GM21723 (cell line): ENCODE measurements at regions not wholly inside any gene's neighbourhood (a gene's known extent, or its start where the extent isn't known, plus 50 kb on each side); places are given as distances from the start of the nearest gene placed in this dataset.

Source experiments
- ATAC-seq: cut with Tn5 transposase; IDR thresholded peaks from one replicate; pipeline ENCODE4 v1.9.1; 2021; ENCODE audit warnings: mild to moderate bottlenecking, moderate library complexity; ENCODE audit not compliant: unreplicated experiment

DNA sequence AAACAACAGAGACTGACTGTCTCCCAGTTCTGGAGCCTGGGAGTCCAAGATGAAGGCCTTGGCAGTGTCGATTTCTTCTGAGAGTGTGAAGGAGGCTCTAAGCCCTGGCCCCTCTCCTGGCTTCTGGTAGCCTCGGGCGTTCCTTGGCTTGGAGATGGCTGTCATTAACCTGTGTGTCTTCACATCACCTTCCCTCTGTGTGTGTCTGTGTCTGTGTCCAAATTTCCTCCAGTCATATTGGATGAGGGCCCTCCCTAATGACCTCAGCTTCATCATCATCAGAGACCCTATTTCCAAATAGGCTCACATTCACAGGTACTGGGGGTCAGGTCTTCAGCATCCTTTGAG, 138.3 kb downstream of the TOMM20 start:
- ATAC-seq, result no peak

GRCh38 chr1:234989479-234990327, 138.9 kb downstream of the TOMM20 start:
- no peak for ATAC-seq

- ATAC-seq, result no peak
These were observed 139.6 kb downstream of the TOMM20 start for GRCh38 chr1:234989019-234989418.

DNA sequence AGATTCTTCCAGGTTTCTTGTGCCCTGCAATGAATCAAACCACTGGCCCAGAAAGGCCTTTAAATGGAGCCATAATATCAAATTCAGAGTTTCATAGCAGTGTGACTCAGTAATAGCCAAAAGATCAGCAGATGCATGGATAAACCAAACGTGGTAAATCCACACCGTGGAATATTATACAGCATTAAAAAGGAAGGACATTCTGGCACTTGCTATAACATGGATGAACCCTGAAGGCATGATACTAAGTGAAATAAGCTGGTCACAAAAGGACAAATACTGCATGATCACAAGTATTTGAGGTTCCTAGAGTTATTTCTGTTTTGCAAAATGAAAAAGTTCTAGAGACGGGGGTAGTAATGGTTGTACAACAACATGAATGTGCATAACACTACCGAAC, 140.1 kb downstream of the TOMM20 start:
- no peak for ATAC-seq

DNA sequence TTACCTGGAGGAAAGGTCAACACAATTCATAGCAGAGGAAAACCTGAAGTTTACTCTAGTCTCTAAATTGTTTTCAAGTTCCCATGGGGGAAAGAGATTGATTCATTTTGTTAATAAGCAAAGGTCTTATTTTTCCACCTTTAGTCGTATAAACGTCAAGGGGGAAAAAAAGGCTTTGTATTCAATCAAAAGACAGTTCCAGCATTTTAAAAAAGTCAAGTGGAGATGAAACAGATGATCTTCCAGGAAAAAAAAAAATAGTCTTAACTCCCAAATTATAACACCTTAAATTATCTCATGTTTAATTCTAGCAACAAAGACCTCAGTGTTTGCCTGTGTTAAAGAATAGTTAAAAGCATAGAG, 140.5 kb downstream of the TOMM20 start:
- ATAC-seq, result no peak

- peak; percentile 61 for ATAC-seq
These were observed 141.1 kb downstream of the TOMM20 start for GRCh38 chr1:234987415-234988154.

- no peak for ATAC-seq
These were observed 141.8 kb downstream of the TOMM20 start for GRCh38 chr1:234986750-234987414.

DNA sequence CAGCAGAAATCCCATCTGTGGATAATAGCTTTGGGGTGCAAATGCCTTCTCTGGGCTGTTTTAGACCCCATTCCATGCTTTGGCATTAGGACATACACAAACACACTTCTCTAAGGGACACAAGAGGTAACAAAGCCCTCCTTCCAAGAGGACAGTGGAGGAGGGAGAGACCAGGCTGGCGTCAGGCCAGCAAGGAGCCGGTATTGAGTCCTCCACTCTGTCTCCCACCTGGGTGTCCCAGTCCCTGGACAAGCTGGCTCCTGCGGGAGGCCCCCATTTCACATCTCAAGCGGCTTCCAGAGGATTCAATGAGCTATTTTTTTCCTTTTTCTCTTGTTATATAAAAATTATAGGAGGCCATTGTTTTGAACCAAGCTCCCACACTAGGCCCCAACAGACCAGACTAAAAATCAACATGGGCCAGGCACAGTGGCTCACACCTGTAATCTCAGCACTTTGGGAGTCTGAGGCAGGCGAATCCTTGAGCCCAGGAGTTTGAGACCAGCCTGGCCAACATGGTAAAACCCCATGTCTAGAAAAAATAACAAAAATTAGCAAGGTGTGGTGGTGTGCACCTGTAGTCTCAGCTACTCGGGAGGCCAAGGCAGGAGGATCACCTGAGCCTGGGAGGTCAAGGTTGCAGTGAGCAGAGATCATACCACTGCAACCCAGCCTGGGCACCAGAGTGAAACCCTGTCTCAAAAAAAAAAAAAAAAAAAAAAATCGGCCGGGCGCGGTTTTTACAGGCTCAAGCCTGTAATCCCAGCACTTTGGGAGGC, 142.9 kb downstream of the TOMM20 start:
- ATAC-seq, result no peak

GRCh38 chr1:234985007-234985370, 143.6 kb downstream of the TOMM20 start:
- no peak for ATAC-seq

DNA sequence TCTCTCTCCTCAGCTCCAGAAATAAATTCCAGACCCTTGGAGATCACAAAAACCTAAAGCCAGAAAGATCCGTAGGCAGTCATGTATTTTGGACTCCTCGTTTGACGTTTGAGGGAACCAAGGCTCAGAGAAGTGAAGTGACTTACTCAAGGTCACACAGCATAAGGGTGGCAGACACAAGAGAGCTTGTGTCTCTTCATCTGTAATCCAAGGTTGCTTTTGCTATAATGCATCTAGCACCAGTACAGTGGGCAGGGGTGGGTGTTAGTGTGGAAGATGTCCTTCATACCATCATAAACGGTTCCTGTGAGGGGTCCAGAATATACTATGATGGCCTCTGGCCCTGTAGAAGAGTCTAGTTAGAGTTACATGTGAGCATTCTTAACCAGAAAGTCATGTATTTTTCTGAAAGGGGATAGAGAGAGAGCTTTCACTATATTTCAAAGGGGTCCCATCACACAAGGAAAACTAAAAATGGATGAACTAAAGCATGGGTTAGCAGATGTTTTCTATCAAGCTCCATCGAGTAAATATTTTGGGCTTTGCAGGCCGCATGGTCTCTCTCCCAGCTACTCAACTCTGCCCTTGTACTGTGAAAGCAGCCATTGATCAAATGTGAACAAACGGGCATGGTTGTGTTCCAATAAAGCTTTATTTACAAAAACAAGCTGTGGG, 144.9 kb downstream of the TOMM20 start:
- ATAC-seq, result no peak

DNA sequence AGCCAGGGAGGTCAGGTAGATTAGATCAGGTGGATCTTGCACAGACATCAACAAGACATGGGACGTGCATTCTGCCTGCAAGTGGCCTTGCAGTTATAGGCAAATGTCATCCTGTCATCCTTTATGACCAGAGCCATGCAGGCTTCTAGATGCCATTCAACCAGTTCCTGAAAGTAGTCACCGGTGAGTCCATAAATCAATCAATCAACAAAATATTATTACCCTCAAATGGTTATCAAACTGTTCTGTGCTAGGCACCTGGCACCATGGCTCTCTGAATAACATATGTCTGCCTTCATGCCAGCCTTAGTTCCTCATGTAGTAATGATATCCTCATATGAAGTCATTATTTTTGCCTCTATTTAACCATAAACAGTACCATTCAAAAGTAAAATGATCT, 146.9 kb downstream of the TOMM20 start:
- ATAC-seq, result no peak

DNA sequence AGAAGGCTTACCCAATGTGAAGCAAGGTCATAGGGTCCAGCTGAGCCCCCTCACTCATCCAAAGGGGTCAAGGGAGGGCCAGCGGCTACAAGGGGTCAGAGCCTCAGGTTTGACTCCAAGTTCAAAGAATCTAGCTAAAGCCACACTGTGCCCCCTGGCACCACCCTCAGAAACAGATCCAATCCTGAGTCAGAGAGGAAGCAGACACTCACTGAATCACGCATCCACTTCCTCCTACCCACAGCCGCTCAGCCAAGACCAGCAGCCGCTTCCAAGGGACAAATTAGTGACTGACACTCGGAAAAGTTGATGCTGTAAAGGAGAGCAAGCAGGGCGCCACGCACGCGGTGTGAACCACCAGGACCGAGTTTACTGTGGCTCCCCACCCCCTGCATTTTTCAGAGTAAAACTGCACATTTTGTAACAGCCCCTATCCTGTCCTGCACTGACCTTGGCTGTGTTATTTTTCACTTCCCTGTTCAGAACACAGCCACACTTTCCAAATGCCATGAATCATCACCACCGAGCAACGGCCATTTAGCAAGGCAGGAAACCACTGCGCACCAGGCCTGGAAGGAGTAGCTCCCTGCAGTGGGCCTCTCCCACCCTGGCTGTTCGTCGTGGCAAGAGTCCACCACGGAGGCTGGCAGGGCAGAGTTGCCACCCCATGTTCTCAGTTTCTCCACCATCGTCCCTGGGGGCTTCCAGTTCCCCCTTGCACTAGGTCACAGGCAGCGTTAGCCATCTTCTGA, 147.8 kb downstream of the TOMM20 start:
- ATAC-seq, result peak; percentile 37

- ATAC-seq, result peak; percentile 5
These were observed 148.4 kb downstream of the TOMM20 start for GRCh38 chr1:234980291-234980644.

GRCh38 chr1:234979296-234980279, 149.0 kb downstream of the TOMM20 start:
- no peak for ATAC-seq

DNA sequence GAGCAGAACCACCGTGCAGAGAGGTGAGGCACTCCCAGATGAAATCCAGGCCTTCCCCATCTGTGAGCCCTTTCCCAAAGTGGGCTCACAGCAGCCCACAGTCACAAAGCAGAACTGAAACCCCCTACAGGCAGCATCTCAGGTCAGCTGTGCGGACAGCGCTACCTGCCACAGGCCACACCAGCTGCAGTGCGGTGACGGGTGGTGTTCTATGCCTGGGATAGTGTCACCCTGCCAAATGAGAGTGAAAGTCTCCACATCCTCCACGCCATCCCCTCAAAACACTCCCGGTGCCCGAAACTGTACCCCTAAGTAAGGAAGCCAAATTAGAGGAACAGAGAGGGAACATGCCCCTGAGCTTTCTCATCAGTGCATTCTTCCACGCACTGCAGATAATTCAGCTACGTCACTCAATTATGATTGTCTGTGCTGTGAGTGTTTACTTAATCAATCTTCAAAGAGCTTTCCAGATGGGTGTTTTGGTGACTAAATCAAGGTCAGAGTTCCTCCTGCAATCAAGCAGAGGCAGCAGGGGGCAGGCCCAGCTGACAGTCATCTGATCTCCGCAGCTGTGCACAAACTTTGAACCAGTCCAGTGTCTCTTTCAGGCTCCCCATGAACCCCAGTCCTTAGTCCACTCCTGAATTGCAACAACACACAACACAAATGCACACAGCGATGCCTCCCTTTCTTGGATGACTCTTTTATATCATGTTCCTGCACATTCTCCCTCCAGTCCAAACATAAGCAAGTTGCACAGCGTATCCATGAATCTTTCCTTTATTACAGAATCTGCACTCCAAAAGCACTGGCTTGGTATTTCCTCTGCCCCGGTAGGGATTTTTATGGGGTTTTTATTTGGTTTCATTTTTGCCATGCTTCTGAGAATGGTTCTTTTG, 150.0 kb downstream of the TOMM20 start:
- ATAC-seq, result peak; percentile 72

DNA sequence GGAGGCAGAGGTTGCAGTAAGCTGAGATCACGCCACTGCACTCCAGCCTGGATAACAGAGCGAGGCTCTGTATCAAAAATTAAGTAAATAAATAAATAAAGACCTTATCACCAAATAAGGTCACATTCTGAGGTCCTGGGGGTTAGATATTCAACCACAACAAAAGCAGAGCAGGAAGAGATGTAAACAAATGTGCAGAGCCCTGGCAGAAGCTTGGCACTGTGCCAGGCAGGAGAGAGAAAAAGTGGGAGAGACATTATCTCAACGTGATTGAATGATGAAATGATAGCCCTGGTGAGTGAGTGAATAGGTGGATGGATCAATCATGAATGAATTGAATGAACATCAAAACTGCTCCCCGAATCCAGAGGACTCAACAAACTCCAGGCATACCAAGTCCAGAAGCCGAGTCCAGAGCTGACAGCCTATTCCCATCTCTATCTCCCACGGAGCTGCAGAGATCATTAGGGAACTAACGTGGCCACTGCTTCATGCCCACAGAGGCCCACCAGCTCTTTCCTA, 150.7 kb downstream of the TOMM20 start:
- ATAC-seq, result no peak

DNA sequence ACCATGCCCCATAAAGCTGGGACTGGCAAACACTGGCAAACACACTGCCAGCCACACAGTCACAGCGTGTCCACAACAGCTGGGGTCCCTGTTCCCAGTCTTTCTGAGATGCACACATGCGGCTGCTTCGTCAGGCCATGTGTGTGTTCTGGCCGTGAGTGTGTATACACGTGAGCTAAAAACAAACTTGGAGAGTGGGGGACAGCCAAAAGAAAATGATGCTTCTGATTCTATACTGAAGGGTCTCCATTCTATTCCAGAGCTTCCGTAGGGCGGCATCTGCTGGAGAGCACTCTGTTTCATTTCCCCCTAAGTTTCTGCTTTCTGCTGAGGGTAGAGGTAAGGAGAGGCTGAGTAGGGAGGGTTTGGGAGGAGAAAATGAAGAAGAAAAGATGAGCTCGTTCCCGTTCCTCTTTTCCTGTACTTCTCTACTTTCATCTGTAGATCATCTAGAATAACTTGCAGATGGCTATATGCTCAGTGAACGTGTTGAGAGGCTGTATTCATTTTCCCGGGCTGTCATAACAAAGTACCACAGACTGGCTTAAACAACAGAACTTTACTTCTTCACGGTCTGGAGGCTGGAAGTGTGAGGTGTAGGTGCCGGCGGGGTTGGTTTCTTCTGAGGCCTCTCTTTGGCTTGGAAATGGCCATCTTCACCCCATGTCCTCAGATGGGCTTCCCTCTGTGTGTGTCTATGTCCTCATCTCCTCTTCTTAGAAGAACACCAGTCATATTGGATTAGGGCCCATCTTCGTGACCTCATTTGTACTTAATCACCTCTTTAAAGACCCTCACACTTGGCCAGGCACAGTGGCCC, 151.6 kb downstream of the TOMM20 start:
- ATAC-seq, result no peak
